ENCODE measurements at regions not wholly inside any gene's neighbourhood (a gene's known extent, or its start where the extent isn't known, plus 50 kb on each side); places are given as distances from the start of the nearest gene placed in this dataset.

DNA sequence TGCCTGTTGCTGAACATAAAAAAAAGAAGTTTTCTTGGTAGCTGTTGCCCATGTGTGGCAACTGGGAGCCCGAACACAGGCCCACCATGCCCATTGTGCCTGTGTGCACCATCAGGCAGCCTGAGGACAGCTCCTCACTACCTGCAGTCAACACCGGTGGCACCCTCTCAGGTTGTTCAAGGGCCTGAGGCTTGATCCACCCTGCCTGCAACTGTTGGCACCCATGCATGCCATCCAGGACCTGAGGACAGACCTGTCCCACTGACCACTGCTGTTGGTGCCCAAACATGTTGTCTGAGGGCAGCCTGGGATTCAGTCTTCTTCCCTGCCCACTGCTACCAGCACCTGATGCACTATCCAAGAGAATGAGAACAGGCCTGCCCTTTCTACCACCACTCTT is 661.1 kb upstream of the ZNF804A start:
- TF ChIP-seq, protein P1, sequence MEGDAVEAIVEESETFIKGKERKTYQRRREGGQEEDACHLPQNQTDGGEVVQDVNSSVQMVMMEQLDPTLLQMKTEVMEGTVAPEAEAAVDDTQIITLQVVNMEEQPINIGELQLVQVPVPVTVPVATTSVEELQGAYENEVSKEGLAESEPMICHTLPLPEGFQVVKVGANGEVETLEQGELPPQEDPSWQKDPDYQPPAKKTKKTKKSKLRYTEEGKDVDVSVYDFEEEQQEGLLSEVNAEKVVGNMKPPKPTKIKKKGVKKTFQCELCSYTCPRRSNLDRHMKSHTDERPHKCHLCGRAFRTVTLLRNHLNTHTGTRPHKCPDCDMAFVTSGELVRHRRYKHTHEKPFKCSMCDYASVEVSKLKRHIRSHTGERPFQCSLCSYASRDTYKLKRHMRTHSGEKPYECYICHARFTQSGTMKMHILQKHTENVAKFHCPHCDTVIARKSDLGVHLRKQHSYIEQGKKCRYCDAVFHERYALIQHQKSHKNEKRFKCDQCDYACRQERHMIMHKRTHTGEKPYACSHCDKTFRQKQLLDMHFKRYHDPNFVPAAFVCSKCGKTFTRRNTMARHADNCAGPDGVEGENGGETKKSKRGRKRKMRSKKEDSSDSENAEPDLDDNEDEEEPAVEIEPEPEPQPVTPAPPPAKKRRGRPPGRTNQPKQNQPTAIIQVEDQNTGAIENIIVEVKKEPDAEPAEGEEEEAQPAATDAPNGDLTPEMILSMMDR (IDR thresholded peaks at IDR 0.05; ENCODE audit: low read depth, low read length), result no peak
- no peak overlapping the region for H3K4me3 ChIP-seq (ENCODE audit: low read depth, low read length)
- no peak for DNase-seq (ENCODE audit: low read depth, low spot score)
- in situ Hi-C loops (cut with HindIII; ENCODE audit: low sequenced_read_pairs), result no loop called here

DNA sequence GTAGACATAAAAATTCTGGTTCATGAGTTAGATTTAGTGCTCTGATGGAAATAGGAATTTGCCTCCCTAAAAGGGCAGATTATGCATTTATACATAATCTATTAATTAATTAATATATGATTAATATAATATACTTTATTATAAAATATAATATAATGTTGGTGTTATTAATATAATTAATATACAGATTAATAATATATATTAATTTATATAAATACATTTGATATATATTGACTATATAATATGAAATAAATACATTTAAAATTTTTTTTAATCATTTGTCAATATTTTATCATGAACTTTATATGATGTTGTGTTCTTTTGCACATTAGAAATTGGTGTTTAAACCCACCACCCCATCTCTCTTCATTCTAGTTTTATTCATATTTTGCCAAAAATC is 652.1 kb upstream of the ZNF804A start:
- TF ChIP-seq, protein P1 (IDR thresholded peaks at IDR 0.05; ENCODE audit: low read depth, low read length), result no peak
- H3K4me3 ChIP-seq (ENCODE audit: low read depth, low read length), result no peak overlapping the region
- DNase-seq (ENCODE audit: low read depth, low spot score), result no peak
- in situ Hi-C loops (cut with HindIII; ENCODE audit: low sequenced_read_pairs), result no loop called here

DNA sequence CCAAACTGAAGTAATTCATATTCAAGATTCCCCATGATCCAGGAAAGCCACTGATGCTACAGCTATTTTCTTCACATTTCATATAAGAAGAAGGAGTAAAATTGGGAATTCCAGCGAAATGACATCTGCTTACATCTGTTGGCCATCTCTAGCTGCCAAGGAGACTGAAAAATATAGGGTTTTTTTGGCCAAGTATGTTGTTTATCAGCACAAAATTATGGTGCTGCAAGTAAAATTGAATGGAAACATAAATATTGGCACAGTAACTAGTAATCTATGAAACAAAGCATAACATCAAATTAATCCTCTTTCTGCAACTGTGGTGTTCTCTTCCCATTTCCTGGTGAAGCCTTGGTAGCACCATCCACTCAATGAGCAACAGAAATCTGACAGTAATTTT is 649.5 kb upstream of the ZNF804A start:
- H3K4me3 ChIP-seq (ENCODE audit: low read depth, low read length), result no peak overlapping the region
- no peak for DNase-seq (ENCODE audit: low read depth, low spot score)
- in situ Hi-C loops (cut with HindIII; ENCODE audit: low sequenced_read_pairs), result no loop called here
- TF ChIP-seq, protein P1 (IDR thresholded peaks at IDR 0.05; ENCODE audit: low read depth, low read length), result no peak

DNA sequence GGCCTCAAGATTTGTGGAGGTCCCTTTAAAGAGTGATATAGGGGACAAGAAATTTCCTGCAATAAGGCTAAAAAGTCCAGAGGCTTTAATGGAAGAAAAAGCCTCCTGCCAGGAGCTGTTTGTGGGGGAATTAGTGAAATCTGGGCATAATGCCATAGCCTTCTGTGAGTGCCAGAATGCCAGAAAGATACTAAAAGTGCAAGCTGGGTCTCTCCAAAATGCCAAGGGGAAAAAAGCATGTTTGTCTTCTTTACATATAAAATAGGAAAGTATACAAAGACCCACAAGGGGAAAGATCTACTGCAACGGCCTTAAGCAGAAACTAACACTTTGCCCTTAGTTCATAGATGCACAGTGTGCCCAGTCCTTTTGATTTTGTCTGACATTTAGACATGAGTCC is 647.7 kb upstream of the ZNF804A start:
- no peak overlapping the region for H3K4me3 ChIP-seq (ENCODE audit: low read depth, low read length)
- peak; percentile 7 for DNase-seq (ENCODE audit: low read depth, low spot score)
- TF ChIP-seq, protein P1 (IDR thresholded peaks at IDR 0.05; ENCODE audit: low read depth, low read length), result no peak
- in situ Hi-C loops (cut with HindIII; ENCODE audit: low sequenced_read_pairs), result no loop called here

DNA sequence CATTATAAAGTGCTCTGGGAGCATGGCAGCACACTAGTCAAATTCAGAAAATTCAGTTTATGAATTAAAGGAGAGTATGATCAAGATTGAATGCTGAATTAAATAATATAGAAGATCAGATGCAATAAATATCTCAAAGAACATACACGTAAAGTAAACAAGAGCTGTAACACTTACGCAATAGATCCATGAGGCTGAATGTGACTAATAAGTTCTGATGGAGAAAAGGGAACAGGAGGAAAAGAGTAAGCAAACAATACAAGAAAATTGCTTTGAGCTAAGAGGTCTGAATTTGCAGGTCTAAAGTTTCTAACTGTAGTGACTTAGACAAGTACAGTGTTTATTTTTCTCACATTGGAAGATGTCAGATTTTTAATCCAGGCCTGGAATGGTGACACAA is 646.7 kb upstream of the ZNF804A start:
- H3K4me3 ChIP-seq (ENCODE audit: low read depth, low read length), result no peak overlapping the region
- in situ Hi-C loops (cut with HindIII; ENCODE audit: low sequenced_read_pairs), result no loop called here
- TF ChIP-seq, protein P1 (IDR thresholded peaks at IDR 0.05; ENCODE audit: low read depth, low read length), result no peak
- DNase-seq (ENCODE audit: low read depth, low spot score), result peak; percentile 2

DNA sequence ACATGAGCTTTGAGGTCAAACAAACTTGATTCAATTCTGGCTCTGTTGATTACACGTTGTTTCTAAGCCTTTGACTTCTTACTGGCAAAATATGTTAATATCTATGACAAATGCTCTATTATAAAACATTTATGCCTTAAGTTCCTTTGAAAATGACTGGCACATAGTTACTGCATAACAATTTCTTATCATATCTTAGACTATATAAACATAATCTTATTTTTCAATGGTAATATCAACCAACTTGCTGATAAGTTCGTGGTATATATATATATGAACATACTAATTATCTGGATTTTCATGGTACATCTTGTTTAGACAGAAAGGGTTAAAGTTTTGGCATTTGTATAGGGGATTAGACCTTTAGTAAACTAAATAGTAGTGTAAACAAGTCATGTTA is 645.6 kb upstream of the ZNF804A start:
- in situ Hi-C loops (cut with HindIII; ENCODE audit: low sequenced_read_pairs), result no loop called here
- no peak overlapping the region for H3K4me3 ChIP-seq (ENCODE audit: low read depth, low read length)
- no peak for DNase-seq (ENCODE audit: low read depth, low spot score)
- TF ChIP-seq, protein P1 (IDR thresholded peaks at IDR 0.05; ENCODE audit: low read depth, low read length), result no peak

DNA sequence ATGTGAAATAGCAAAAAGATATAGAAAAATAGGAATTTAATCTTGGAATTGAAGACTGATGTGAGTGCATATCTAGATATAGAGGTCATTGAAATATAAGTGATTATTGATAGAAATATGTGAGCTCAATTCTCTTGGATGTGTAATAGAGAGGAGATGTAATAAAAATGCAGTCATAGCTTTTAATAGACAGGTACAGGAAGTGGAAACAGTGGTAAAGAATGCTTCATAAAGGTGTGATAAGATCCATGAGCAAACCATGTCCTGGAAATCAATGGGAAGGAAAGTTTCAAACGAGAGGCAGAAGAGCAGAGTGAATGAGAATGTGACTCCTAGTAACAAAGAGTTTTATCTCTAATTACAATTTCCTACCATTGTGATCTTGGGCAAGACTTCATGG is 634.7 kb upstream of the ZNF804A start:
- in situ Hi-C loops (cut with HindIII; ENCODE audit: low sequenced_read_pairs), result no loop called here
- no peak overlapping the region for H3K4me3 ChIP-seq (ENCODE audit: low read depth, low read length)
- TF ChIP-seq, protein P1 (IDR thresholded peaks at IDR 0.05; ENCODE audit: low read depth, low read length), result no peak
- DNase-seq (ENCODE audit: low read depth, low spot score), result no peak
